Skeletal muscle tissue (tissue), 3 donors: ENCODE measurements at regions not wholly inside any gene's neighbourhood (a gene's known extent, or its start where the extent isn't known, plus 50 kb on each side); places are given as distances from the start of the nearest gene placed in this dataset.

Source experiments
- H3K27ac ChIP-seq: one replicate; pipeline ENCODE4 v1.7.0; 2013; ENCODE audit warnings: mild to moderate bottlenecking, low read depth, low read length, inconsistent platforms
- H3K27me3 ChIP-seq, 3 donors: one replicate each; pipeline ENCODE4 v1.7.0; 2013; ENCODE audit warnings: low read length in 3 of 3; ENCODE audit not compliant: control insufficient read depth in 3 of 3, insufficient read depth in 3 of 3
- H3K36me3 ChIP-seq, 3 donors: one replicate each; pipeline ENCODE4 v1.7.0; 2013; ENCODE audit warnings: low read length in 3 of 3; ENCODE audit not compliant: control insufficient read depth in 3 of 3, insufficient read depth in 3 of 3
- H3K4me1 ChIP-seq, 3 donors: one replicate each; pipeline ENCODE4 v1.7.0; 2013; ENCODE audit warnings: low read length in 3 of 3, mild to moderate bottlenecking in 3 of 3; ENCODE audit not compliant: control insufficient read depth in 3 of 3, insufficient read depth in 3 of 3
- H3K4me3 ChIP-seq, 3 donors: one replicate each; pipeline ENCODE4 v1.7.0; 2013; ENCODE audit warnings: low read length in 3 of 3
- H3K9ac ChIP-seq, 3 donors: one replicate each; pipeline ENCODE4 v1.7.0; 2013; ENCODE audit warnings: low read length in 3 of 3, mild to moderate bottlenecking in 3 of 3, moderate library complexity in 2 of 3, low read depth in 1 of 3
- H3K9me3 ChIP-seq, 3 donors: one replicate each; pipeline ENCODE4 v1.7.0; 2013; ENCODE audit warnings: low read length in 3 of 3; ENCODE audit not compliant: control insufficient read depth in 3 of 3
- donor health status: Osteomylitis.

- no peaks in the 10 kb centered on the region for H3K27me3 ChIP-seq
- no peaks in the 10 kb centered on the region for H3K9me3 ChIP-seq
- no peak overlapping the region for H3K9ac ChIP-seq
- no peak overlapping the region for H3K27ac ChIP-seq
- H3K4me1 ChIP-seq = no peaks in the 10 kb centered on the region
- no peak overlapping the region for H3K4me3 ChIP-seq
- no peaks in the 10 kb centered on the region for H3K36me3 ChIP-seq
Observed at GRCh38 chr4:30783751-30784150, 63.6 kb downstream of the PCDH7 start.

- H3K36me3 ChIP-seq = no peaks in the 10 kb centered on the region
- H3K27me3 ChIP-seq = no peaks in the 10 kb centered on the region
- no peak overlapping the region for H3K27ac ChIP-seq
- no peak overlapping the region for H3K4me3 ChIP-seq
- H3K4me1 ChIP-seq = no peaks in the 10 kb centered on the region
- no peaks in the 10 kb centered on the region for H3K9me3 ChIP-seq
- H3K9ac ChIP-seq = no peak overlapping the region
Observed at GRCh38 chr4:30789219-30789671, 69.1 kb downstream of the PCDH7 start.

GRCh38 chr4:30790123-30790522 is 70.0 kb downstream of the PCDH7 start:
- Histone ChIP-seq H3K9ac (no peak overlapping the region), H3K27ac (no peak overlapping the region), H3K4me1 (no peaks in the 10 kb centered on the region), H3K36me3 (no peaks in the 10 kb centered on the region), H3K4me3 (no peak overlapping the region), H3K27me3 (no peaks in the 10 kb centered on the region), H3K9me3 (no peaks in the 10 kb centered on the region)

GRCh38 chr4:30790998-30791397 is 70.8 kb downstream of the PCDH7 start:
- Histone ChIP-seq H3K27me3 (no peaks in the 10 kb centered on the region), H3K4me1 (no peaks in the 10 kb centered on the region), H3K27ac (no peak overlapping the region), H3K4me3 (no peak overlapping the region), H3K36me3 (no peaks in the 10 kb centered on the region), H3K9ac (no peak overlapping the region), H3K9me3 (no peaks in the 10 kb centered on the region)

GRCh38 chr4:30792601-30793000 is 72.4 kb downstream of the PCDH7 start:
- H3K27me3 ChIP-seq = no peaks in the 10 kb centered on the region
- H3K4me1 ChIP-seq = no peaks in the 10 kb centered on the region
- no peak overlapping the region for H3K27ac ChIP-seq
- H3K4me3 ChIP-seq = no peak overlapping the region
- H3K36me3 ChIP-seq = no peaks in the 10 kb centered on the region
- no peak overlapping the region for H3K9ac ChIP-seq
- H3K9me3 ChIP-seq = no peaks in the 10 kb centered on the region

GRCh38 chr4:30801876-30802275 is 81.7 kb downstream of the PCDH7 start:
- Histone ChIP-seq H3K9me3 (peaks cover 0 to 2% (median 0%) of the 10 kb centered on the region in 3 donors), H3K4me1 (no peaks in the 10 kb centered on the region), H3K27me3 (no peaks in the 10 kb centered on the region), H3K36me3 (no peaks in the 10 kb centered on the region), H3K9ac (no peak overlapping the region), H3K4me3 (no peak overlapping the region), H3K27ac (peak overlapping the region; percentile 5)

- Histone ChIP-seq H3K27me3 (no peaks in the 10 kb centered on the region), H3K4me3 (no peak overlapping the region), H3K9me3 (peaks cover 0 to 2% (median 0%) of the 10 kb centered on the region in 3 donors), H3K27ac (no peak overlapping the region), H3K36me3 (no peaks in the 10 kb centered on the region), H3K9ac (no peak overlapping the region), H3K4me1 (no peaks in the 10 kb centered on the region)
Observed at GRCh38 chr4:30802622-30803323, 82.6 kb downstream of the PCDH7 start.

GRCh38 chr4:30808276-30808675 is 88.1 kb downstream of the PCDH7 start:
- Histone ChIP-seq H3K4me3 (no peak overlapping the region), H3K27me3 (no peaks in the 10 kb centered on the region), H3K36me3 (no peaks in the 10 kb centered on the region), H3K9me3 (no peaks in the 10 kb centered on the region), H3K27ac (no peak overlapping the region), H3K4me1 (no peaks in the 10 kb centered on the region), H3K9ac (no peak overlapping the region)

- no peak overlapping the region for H3K4me3 ChIP-seq
- no peaks in the 10 kb centered on the region for H3K9me3 ChIP-seq
- H3K4me1 ChIP-seq = no peaks in the 10 kb centered on the region
- H3K9ac ChIP-seq = no peak overlapping the region
- H3K27ac ChIP-seq = no peak overlapping the region
- no peaks in the 10 kb centered on the region for H3K27me3 ChIP-seq
- H3K36me3 ChIP-seq = no peaks in the 10 kb centered on the region
Observed at GRCh38 chr4:30811296-30811695, 91.1 kb downstream of the PCDH7 start.

GRCh38 chr4:30815685-30816084 is 95.5 kb downstream of the PCDH7 start:
- Histone ChIP-seq H3K4me3 (no peak overlapping the region), H3K27me3 (no peaks in the 10 kb centered on the region), H3K4me1 (no peaks in the 10 kb centered on the region), H3K9ac (no peak overlapping the region), H3K9me3 (no peaks in the 10 kb centered on the region), H3K36me3 (no peaks in the 10 kb centered on the region), H3K27ac (no peak overlapping the region)
